HG03103 (cell line): ENCODE measurements at regions not wholly inside any gene's neighbourhood (a gene's known extent, or its start where the extent isn't known, plus 50 kb on each side); places are given as distances from the start of the nearest gene placed in this dataset.
"Not testable (repeated sequence)": the region's sequence is repeated elsewhere in the genome, so short reads cannot be mapped to it uniquely, and the experiment has no call there.

Experiments used
- ATAC-seq: cut with Tn5 transposase; IDR thresholded peaks from one replicate; pipeline ENCODE4 v1.9.1; 2021; ENCODE audit warnings: low read depth; ENCODE audit not compliant: unreplicated experiment

- not testable (repeated sequence) for ATAC-seq
Measured at GRCh38 chr2:134040626-134041172, 213.2 kb upstream of the MGAT5 start.

GRCh38 chr2:134041877-134042276 is 212.0 kb upstream of the MGAT5 start:
- ATAC-seq = no peak

GRCh38 chr2:134043028-134043427 is 210.8 kb upstream of the MGAT5 start:
- not testable (repeated sequence) for ATAC-seq

- ATAC-seq = no peak
Measured at GRCh38 chr2:134052173-134052572, 201.7 kb upstream of the MGAT5 start.

- no peak for ATAC-seq
Measured at GRCh38 chr2:134056173-134056572, 197.7 kb upstream of the MGAT5 start.

GRCh38 chr2:134061066-134061465 is 192.8 kb upstream of the MGAT5 start:
- not testable (repeated sequence) for ATAC-seq

GRCh38 chr2:134062235-134062634 is 191.6 kb upstream of the MGAT5 start:
- ATAC-seq = not testable (repeated sequence)

- not testable (repeated sequence) for ATAC-seq
Measured at GRCh38 chr2:134063916-134064315, 190.0 kb upstream of the MGAT5 start.

GRCh38 chr2:134070281-134070741 is 183.6 kb upstream of the MGAT5 start:
- ATAC-seq = no peak

- ATAC-seq = no peak
Measured at GRCh38 chr2:134072341-134072740, 181.5 kb upstream of the MGAT5 start.

GRCh38 chr2:134073023-134073422 is 180.8 kb upstream of the MGAT5 start:
- ATAC-seq = no peak

- ATAC-seq = no peak
Measured at GRCh38 chr2:134074619-134075018, 179.3 kb upstream of the MGAT5 start.

GRCh38 chr2:134075204-134075603 is 178.7 kb upstream of the MGAT5 start:
- ATAC-seq = no peak

GRCh38 chr2:134078354-134078753 is 175.5 kb upstream of the MGAT5 start:
- ATAC-seq = no peak

GRCh38 chr2:134079373-134079772 is 174.5 kb upstream of the MGAT5 start:
- peak; percentile 95 for ATAC-seq

- ATAC-seq = no peak
Measured at GRCh38 chr2:134080386-134081089, 173.3 kb upstream of the MGAT5 start.

GRCh38 chr2:134081238-134081938 is 172.5 kb upstream of the MGAT5 start:
- no peak for ATAC-seq

- ATAC-seq = no peak
Measured at GRCh38 chr2:134083548-134083947, 170.3 kb upstream of the MGAT5 start.

GRCh38 chr2:134086594-134087219 is 167.2 kb upstream of the MGAT5 start:
- ATAC-seq = no peak

- peak; percentile 55 for ATAC-seq
Measured at GRCh38 chr2:134087371-134087921, 166.4 kb upstream of the MGAT5 start.

GRCh38 chr2:134089454-134089853 is 164.4 kb upstream of the MGAT5 start:
- ATAC-seq = no peak
